CD4-positive, alpha-beta T cell (primary cell): ENCODE measurements at regions not wholly inside any gene's neighbourhood (a gene's known extent, or its start where the extent isn't known, plus 50 kb on each side); places are given as distances from the start of the nearest gene placed in this dataset.

Experiments
- ATAC-seq: fragments of 200-7000 bp; cut with Tn5 transposase; one replicate; pipeline ENCODE4 v1.10.0; 2022; ENCODE audit warnings: mild to moderate bottlenecking; ENCODE audit not compliant: poor library complexity
- CTCF ChIA-PET: fragments of 350-600 bp; sonication (Branson Sonifier 250); formaldehyde crosslinking; loops from one replicate; lab custom pipeline; 2021; ENCODE audit warnings: antibody characterized with exemption, inconsistent platforms; lab: Charles Lee
- POLR2A ChIA-PET: fragments of 350-600 bp; sonication (Branson Sonifier 250); formaldehyde crosslinking; loops from one replicate; lab custom pipeline; 2021; ENCODE audit warnings: antibody characterized with exemption, inconsistent platforms; lab: Charles Lee
- DNase-seq, 14 experiments: peaks; one replicate each; pipeline ENCODE4 v3.0.0-alpha.2; 2013 to 2020; ENCODE audit warnings: mixed read lengths in 2 of 14
- H3K27ac ChIP-seq, 2 donors: one replicate each; pipeline versions ENCODE4 v1.5.1 to v1.7.0; 2013; ENCODE audit warnings: low read length in 2 of 2, low read depth in 1 of 2, mild to moderate bottlenecking in 1 of 2
- H3K27me3 ChIP-seq, 2 experiments: 1 replicate in 1 of 2; 2 replicates in 1 of 2; pipeline versions ENCODE4 v1.6.1 to v1.7.0; 2013; ENCODE audit warnings: low read length in 2 of 2, control low read depth in 1 of 2, mild to moderate bottlenecking in 1 of 2, moderate library complexity in 1 of 2; ENCODE audit not compliant: insufficient read depth in 2 of 2, control insufficient read depth in 1 of 2
- H3K36me3 ChIP-seq: one replicate; pipeline ENCODE4 v1.6.1; 2013; ENCODE audit warnings: low read length, control low read depth; ENCODE audit not compliant: insufficient read depth
- H3K4me1 ChIP-seq: one replicate; pipeline ENCODE4 v1.6.1; 2013; ENCODE audit warnings: low read length, control low read depth; ENCODE audit not compliant: insufficient read depth
- H3K4me3 ChIP-seq: one replicate; pipeline ENCODE4 v1.5.1; 2013; ENCODE audit warnings: mild to moderate bottlenecking, low read length, moderate library complexity
- H3K9me3 ChIP-seq, 2 experiments: 1 replicate in 1 of 2; 2 replicates in 1 of 2; pipeline versions ENCODE4 v1.6.1 to v1.7.0; 2013; ENCODE audit warnings: low read length in 2 of 2, mild to moderate bottlenecking in 2 of 2, control low read depth in 1 of 2, moderate library complexity in 1 of 2; ENCODE audit not compliant: control insufficient read depth in 1 of 2, insufficient read depth in 1 of 2
- H3K27ac Mint-ChIP-seq: one replicate; pipeline ENCODE4 v1.8.0; 2020; ENCODE audit warnings: mixed read lengths
- H3K27me3 Mint-ChIP-seq: one replicate; pipeline ENCODE4 v1.8.0; 2021; ENCODE audit warnings: mixed read lengths
- H3K36me3 Mint-ChIP-seq: one replicate; pipeline ENCODE4 v1.8.0; 2021; ENCODE audit warnings: low read depth, mixed read lengths
- H3K4me1 Mint-ChIP-seq: one replicate; pipeline ENCODE4 v1.8.0; 2021; ENCODE audit warnings: low read depth, mixed read lengths
- H3K4me3 Mint-ChIP-seq: one replicate; pipeline ENCODE4 v1.8.0; 2020; ENCODE audit warnings: mild to moderate bottlenecking, mixed read lengths
- H3K9me3 Mint-ChIP-seq: one replicate; pipeline ENCODE4 v1.8.0; 2020; ENCODE audit warnings: mixed read lengths
- CTCF ChIP-seq: fragments of 200-600 bp; IDR thresholded peaks from one replicate; pipeline ENCODE4 v1.8.0; 2022; ENCODE audit warnings: antibody characterized with exemption, mild to moderate bottlenecking
- intact Hi-C, 2 experiments: fragments of 100-400 bp; cut with DNase I in 1 of 2; cut with micrococcal nuclease in 1 of 2; formaldehyde crosslinking; loops; one replicate each; pipeline versions ENCODE4 v1.15.1 to v1.9.0; 2023 to 2025; cut with DNase I, micrococcal nuclease

- H3K27ac Mint-ChIP-seq, result no peak overlapping the region
- no peak for ATAC-seq
- peaks cover 5% of the 10 kb centered on the region for H3K9me3 Mint-ChIP-seq
- no peak for DNase-seq
- H3K36me3 Mint-ChIP-seq, result no peaks in the 10 kb centered on the region
- ChIA-PET POLR2A (no interaction called here), CTCF (no interaction called here)
- intact Hi-C loops, result no loop called here
- Histone ChIP-seq H3K27me3 (no peaks in the 10 kb centered on the region), H3K4me3 (no peak overlapping the region), H3K27ac (no peak overlapping the region), H3K36me3 (no peaks in the 10 kb centered on the region), H3K9me3 (no peaks in the 10 kb centered on the region), H3K4me1 (no peaks in the 10 kb centered on the region)
- no peak for TF ChIP-seq CTCF
- no peaks in the 10 kb centered on the region for H3K27me3 Mint-ChIP-seq
- H3K4me3 Mint-ChIP-seq, result no peak overlapping the region
- H3K4me1 Mint-ChIP-seq, result no peaks in the 10 kb centered on the region
Observed at GRCh38 chr4:100641336-100641735, 123.5 kb upstream of the EMCN start.

GRCh38 chr4:100635899-100636298 lies 118.1 kb upstream of the EMCN start:
- no peaks in the 10 kb centered on the region for H3K4me1 Mint-ChIP-seq
- CTCF ChIA-PET, result no interaction called here

GRCh38 chr4:100633269-100633668 lies 115.4 kb upstream of the EMCN start:
- H3K27ac Mint-ChIP-seq, result no peak overlapping the region
- no peak overlapping the region for H3K4me3 Mint-ChIP-seq
- POLR2A ChIA-PET, result no interaction called here
- Histone ChIP-seq H3K36me3 (no peaks in the 10 kb centered on the region), H3K9me3 (no peaks in the 10 kb centered on the region), H3K27me3 (no peaks in the 10 kb centered on the region), H3K27ac (no peak overlapping the region), H3K4me3 (no peak overlapping the region), H3K4me1 (no peaks in the 10 kb centered on the region)
- DNase-seq (no peak), ATAC-seq (no peak)
- H3K4me1 Mint-ChIP-seq, result no peaks in the 10 kb centered on the region
- intact Hi-C loops, result loop anchor here in 1 of 2 experiments (10.0 kb wide), 1 partner anchor 482 kb away; no protein-coding TSS in a partner anchor
- H3K9me3 Mint-ChIP-seq, result peaks cover 5% of the 10 kb centered on the region
- CTCF ChIA-PET, result no interaction called here
- no peak for TF ChIP-seq CTCF
- no peaks in the 10 kb centered on the region for H3K27me3 Mint-ChIP-seq
- no peaks in the 10 kb centered on the region for H3K36me3 Mint-ChIP-seq

More at GRCh38 chr4:100635899-100636298, 118.1 kb upstream of the EMCN start:
- Histone ChIP-seq H3K27ac (no peak overlapping the region), H3K9me3 (no peaks in the 10 kb centered on the region), H3K4me3 (no peak overlapping the region), H3K27me3 (no peaks in the 10 kb centered on the region), H3K4me1 (no peaks in the 10 kb centered on the region), H3K36me3 (no peaks in the 10 kb centered on the region)
- TF ChIP-seq CTCF, result no peak
- ATAC-seq (no peak), DNase-seq (no peak)
- H3K4me3 Mint-ChIP-seq, result no peak overlapping the region
- no peaks in the 10 kb centered on the region for H3K27me3 Mint-ChIP-seq
- POLR2A ChIA-PET, result no interaction called here
- peaks cover 5% of the 10 kb centered on the region for H3K9me3 Mint-ChIP-seq
- no peaks in the 10 kb centered on the region for H3K36me3 Mint-ChIP-seq
- no peak overlapping the region for H3K27ac Mint-ChIP-seq
- intact Hi-C loops, result loop anchor here in 1 of 2 experiments (10.0 kb wide), 1 partner anchor 479 kb away; no protein-coding TSS in a partner anchor
